ENCODE measurements at regions not wholly inside any gene's neighbourhood (a gene's known extent, or its start where the extent isn't known, plus 50 kb on each side); places are given as distances from the start of the nearest gene placed in this dataset.

DNA sequence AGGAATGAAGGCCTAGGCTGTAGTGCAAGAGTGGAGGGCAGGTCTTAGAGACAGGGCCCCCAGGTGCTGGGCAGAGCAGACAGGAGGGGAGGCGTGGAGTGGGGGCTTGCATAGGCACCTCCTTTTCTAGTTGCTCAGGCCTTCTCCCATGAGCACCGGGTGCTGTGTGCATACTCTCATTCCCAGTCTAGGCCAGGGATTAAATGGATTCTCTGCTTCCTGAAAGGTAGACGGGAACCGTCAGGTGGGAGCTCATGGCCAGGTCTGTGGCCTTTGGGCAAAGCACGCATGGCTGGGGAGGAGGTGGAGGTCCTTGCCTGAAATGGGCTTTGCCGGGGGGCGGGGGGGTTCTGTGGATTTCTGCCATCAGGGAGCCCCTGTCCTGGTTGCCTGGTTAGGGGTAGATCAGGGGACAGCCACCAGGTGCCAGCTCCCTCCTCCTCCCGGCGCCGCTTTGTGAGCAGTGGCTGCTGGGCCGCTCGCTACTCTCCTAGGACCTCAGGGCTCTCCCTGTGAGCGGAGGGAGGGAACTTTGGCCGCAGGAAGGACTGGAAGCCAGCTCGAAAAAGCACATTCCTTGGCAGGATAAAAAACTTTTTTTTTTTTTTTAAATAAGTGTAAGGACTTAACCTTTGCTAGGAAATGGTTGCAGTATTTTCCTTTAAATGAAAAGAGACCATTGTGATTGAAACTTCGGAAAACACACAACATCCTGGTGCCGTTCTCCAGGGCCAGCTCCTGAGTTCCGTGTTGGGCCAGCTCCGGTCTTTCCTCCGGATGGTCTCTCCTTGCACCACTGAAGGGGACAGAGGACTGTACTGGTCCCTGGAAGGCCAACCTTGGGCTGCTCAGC is 82.8 kb upstream of the HAAO start:
- TF ChIP-seq, protein P1, sequence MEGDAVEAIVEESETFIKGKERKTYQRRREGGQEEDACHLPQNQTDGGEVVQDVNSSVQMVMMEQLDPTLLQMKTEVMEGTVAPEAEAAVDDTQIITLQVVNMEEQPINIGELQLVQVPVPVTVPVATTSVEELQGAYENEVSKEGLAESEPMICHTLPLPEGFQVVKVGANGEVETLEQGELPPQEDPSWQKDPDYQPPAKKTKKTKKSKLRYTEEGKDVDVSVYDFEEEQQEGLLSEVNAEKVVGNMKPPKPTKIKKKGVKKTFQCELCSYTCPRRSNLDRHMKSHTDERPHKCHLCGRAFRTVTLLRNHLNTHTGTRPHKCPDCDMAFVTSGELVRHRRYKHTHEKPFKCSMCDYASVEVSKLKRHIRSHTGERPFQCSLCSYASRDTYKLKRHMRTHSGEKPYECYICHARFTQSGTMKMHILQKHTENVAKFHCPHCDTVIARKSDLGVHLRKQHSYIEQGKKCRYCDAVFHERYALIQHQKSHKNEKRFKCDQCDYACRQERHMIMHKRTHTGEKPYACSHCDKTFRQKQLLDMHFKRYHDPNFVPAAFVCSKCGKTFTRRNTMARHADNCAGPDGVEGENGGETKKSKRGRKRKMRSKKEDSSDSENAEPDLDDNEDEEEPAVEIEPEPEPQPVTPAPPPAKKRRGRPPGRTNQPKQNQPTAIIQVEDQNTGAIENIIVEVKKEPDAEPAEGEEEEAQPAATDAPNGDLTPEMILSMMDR (IDR thresholded peaks at IDR 0.05; ENCODE audit: extremely low read depth in 1 of 2, insufficient read depth in 1 of 2, low read depth in 1 of 2, low read length in 2 of 2): no peak
- TF ChIP-seq EZH2 (IDR thresholded peaks at IDR 0.05; ENCODE audit: borderline replicate concordance, low read depth, low read length, severe bottlenecking) (no peak), POLR2AphosphoS5 (IDR thresholded peaks at IDR 0.05; ENCODE audit: insufficient read depth, low read depth, low read length) (no peak), JUN (IDR thresholded peaks at IDR 0.05; ENCODE audit: borderline replicate concordance, insufficient read depth, insufficient read length, low read depth) (no peak), POLR2A (IDR thresholded peaks at IDR 0.05; ENCODE audit: low read depth, low read length) (no peak)
- TF ChIP-seq, protein P2, sequence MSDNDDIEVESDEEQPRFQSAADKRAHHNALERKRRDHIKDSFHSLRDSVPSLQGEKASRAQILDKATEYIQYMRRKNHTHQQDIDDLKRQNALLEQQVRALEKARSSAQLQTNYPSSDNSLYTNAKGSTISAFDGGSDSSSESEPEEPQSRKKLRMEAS (IDR thresholded peaks at IDR 0.05; ENCODE audit: insufficient read depth, insufficient read length): no peak

All from endothelial cell of umbilical vein (primary cell).